GM12891 (cell line): ENCODE measurements at regions not wholly inside any gene's neighbourhood (a gene's known extent, or its start where the extent isn't known, plus 50 kb on each side); places are given as distances from the start of the nearest gene placed in this dataset.

Source experiments
- POLR2A ChIP-seq: IDR thresholded peaks from 2 replicates; pipeline ENCODE4 v1.6.1; 2011; ENCODE audit warnings: low read depth, low read length, control low read depth
- POLR2AphosphoS5 ChIP-seq: IDR thresholded peaks from 2 replicates; pipeline ENCODE4 v1.6.1; 2011; ENCODE audit warnings: low read depth, low read length, control low read depth
- POU2F2 ChIP-seq: IDR thresholded peaks from 2 replicates; pipeline ENCODE4 v1.6.1; 2011; ENCODE audit warnings: low read depth, mild to moderate bottlenecking, control low read depth, low read length, moderate library complexity
- SPI1 ChIP-seq: IDR thresholded peaks from 2 replicates; pipeline ENCODE4 v1.6.1; 2011; ENCODE audit warnings: low read depth, low read length, control low read depth
- TAF1 ChIP-seq: IDR thresholded peaks from 2 replicates; pipeline ENCODE4 v1.6.1; 2011; ENCODE audit warnings: low read depth, low read length, control low read depth

DNA sequence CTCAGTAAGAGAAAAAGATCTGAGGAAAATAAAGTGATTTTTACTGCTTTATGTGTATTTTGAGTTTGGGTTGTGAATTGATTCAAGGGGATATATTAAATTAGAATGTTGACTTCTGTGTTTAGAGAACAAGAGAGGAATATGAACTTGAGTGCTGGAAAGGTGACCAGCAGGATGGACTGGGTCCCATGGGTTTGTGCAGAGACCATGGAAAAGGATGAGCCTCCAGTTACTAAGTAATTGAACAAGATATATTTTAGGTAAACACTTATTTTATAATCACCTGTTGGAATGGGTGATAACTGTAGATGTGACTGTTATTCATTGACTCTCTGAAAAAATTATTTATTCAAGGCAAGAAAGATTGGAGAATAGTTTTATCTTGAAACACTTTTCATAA, 82.0 kb upstream of the TOP3B start:
- TF ChIP-seq POLR2AphosphoS5 (no peak), POLR2A (no peak), TAF1 (no peak), POU2F2 (no peak), SPI1 (no peak)
